Parathyroid adenoma (tissue), 2 donors: ENCODE measurements at regions not wholly inside any gene's neighbourhood (a gene's known extent, or its start where the extent isn't known, plus 50 kb on each side); places are given as distances from the start of the nearest gene placed in this dataset.

Experiments used
- H2AFZ ChIP-seq: fragments of 300-600 bp; sonication (generic); one replicate; pipeline ENCODE4 v1.7.0; 2017; ENCODE audit warnings: antibody characterized with exemption, mild to moderate bottlenecking
- H3K27ac ChIP-seq: fragments of 300-600 bp; sonication (generic); one replicate; pipeline ENCODE4 v1.7.0; 2017
- H3K27me3 ChIP-seq: fragments of 300-600 bp; sonication (generic); one replicate; pipeline ENCODE4 v1.7.0; 2017; ENCODE audit warnings: low read length; ENCODE audit not compliant: control insufficient read depth, insufficient read depth
- H3K36me3 ChIP-seq: fragments of 300-600 bp; sonication (generic); one replicate; pipeline ENCODE4 v1.7.0; 2017; ENCODE audit warnings: low read length; ENCODE audit not compliant: control insufficient read depth, insufficient read depth
- H3K4me1 ChIP-seq: fragments of 300-600 bp; sonication (generic); one replicate; pipeline ENCODE4 v1.7.0; 2017; ENCODE audit warnings: control low read depth
- H3K4me2 ChIP-seq: fragments of 300-600 bp; sonication (generic); one replicate; pipeline ENCODE4 v1.7.0; 2017; ENCODE audit warnings: low read length
- H3K4me3 ChIP-seq: fragments of 300-600 bp; sonication (generic); one replicate; pipeline ENCODE4 v1.7.0; 2017; ENCODE audit warnings: low read depth, low read length
- H3K79me2 ChIP-seq: fragments of 300-600 bp; sonication (generic); one replicate; pipeline ENCODE4 v1.7.0; 2017; ENCODE audit warnings: control low read depth
- H3K9ac ChIP-seq: fragments of 300-600 bp; sonication (generic); one replicate; pipeline ENCODE4 v1.7.0; 2017; ENCODE audit warnings: mild to moderate bottlenecking
- H3K9me3 ChIP-seq: fragments of 300-600 bp; sonication (generic); one replicate; pipeline ENCODE4 v1.7.0; 2017; ENCODE audit warnings: low read length; ENCODE audit not compliant: control insufficient read depth
- TF ChIP-seq, protein P1 (sequence below): fragments of 300-600 bp; sonication (generic); IDR thresholded peaks from one replicate; pipeline ENCODE4 v1.7.0; 2017; ENCODE audit warnings: antibody characterized with exemption, mild to moderate bottlenecking
- donor health status: primary hyperparathyroidism.

DNA sequence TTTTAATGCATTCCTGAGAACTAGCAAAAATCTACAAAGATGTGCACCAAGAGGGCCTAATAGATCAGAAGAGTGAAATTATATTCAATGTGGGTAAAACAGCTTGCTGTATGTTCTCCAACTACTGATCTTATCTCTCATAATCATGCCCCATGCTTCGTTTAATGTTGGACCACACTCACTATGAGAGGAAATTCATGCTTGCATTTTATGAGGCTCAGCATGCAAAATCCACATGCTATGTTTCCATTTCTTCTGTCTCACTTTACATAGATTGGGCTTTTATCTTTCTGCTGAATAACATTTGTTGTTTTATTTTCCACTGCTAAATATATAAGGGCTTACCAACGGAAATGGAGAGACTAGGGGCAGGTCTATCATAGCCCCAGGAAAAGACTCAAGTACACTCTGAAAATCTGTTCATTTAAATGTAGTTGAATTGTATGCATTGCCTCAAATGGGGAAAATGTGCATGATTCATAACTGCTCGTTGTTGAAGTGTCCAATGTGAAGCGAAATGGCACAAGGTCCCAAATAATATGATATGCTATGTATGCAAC is 474.2 kb downstream of the EFNA5 start:
- no peaks in the 10 kb centered on the region for H3K79me2 ChIP-seq
- H2AFZ ChIP-seq, result no peak overlapping the region
- no peaks in the 10 kb centered on the region for H3K27me3 ChIP-seq
- H3K36me3 ChIP-seq, result no peaks in the 10 kb centered on the region
- H3K9me3 ChIP-seq, result no peaks in the 10 kb centered on the region
- no peaks in the 10 kb centered on the region for H3K4me1 ChIP-seq
- H3K27ac ChIP-seq, result no peak overlapping the region
- no peak overlapping the region for H3K4me3 ChIP-seq
- no peak overlapping the region for H3K4me2 ChIP-seq
- TF ChIP-seq, protein P1, sequence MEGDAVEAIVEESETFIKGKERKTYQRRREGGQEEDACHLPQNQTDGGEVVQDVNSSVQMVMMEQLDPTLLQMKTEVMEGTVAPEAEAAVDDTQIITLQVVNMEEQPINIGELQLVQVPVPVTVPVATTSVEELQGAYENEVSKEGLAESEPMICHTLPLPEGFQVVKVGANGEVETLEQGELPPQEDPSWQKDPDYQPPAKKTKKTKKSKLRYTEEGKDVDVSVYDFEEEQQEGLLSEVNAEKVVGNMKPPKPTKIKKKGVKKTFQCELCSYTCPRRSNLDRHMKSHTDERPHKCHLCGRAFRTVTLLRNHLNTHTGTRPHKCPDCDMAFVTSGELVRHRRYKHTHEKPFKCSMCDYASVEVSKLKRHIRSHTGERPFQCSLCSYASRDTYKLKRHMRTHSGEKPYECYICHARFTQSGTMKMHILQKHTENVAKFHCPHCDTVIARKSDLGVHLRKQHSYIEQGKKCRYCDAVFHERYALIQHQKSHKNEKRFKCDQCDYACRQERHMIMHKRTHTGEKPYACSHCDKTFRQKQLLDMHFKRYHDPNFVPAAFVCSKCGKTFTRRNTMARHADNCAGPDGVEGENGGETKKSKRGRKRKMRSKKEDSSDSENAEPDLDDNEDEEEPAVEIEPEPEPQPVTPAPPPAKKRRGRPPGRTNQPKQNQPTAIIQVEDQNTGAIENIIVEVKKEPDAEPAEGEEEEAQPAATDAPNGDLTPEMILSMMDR, result no peak
- no peak overlapping the region for H3K9ac ChIP-seq

DNA sequence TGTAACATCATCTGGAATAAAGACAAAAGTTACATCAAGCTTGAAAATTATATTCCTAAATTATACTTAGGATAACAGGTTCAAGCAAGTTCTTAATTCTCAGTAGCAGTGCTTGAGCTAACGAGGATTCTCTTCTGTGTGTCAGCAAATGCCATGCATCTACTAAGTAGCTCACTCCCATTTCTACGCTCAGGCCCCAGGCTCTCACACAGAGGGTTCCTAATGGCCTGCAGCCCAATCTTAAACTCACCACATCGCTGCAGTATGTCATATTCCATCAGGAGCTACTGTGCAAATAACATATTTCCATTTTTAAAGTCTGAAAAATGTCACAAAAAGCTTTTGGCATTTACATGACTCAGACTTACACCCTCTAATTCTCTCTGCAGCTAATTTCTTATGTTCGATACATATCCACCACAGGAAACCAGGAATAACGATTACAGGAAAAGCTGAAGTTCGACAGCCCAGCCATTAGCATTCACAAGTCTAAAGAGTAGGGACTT is 474.8 kb downstream of the EFNA5 start:
- H3K9ac ChIP-seq, result no peak overlapping the region
- no peaks in the 10 kb centered on the region for H3K36me3 ChIP-seq
- TF ChIP-seq, protein P1, result no peak

DNA sequence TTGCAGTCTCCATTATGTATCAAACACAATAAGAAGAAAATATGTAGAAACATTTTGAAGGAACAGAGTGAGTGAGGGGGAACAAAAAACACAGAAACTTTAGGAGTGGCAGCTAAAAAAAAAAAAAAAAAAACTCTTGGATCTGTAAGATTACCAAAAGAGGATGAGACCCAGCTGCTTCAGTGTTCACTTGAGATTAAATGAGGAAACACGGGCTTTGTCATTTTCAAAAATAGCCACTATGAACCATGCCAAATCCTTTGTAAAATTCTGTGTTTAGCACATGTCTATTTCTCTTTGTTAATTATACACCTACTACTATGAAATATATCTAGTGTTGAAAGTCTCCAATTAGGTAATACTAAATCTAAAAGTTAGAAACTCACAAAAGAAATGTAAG is 485.9 kb downstream of the EFNA5 start:
- H3K36me3 ChIP-seq, result no peaks in the 10 kb centered on the region
- H3K79me2 ChIP-seq, result no peaks in the 10 kb centered on the region
- no peaks in the 10 kb centered on the region for H3K4me1 ChIP-seq
- no peak overlapping the region for H3K4me3 ChIP-seq
- TF ChIP-seq, protein P1, result no peak
- H3K27me3 ChIP-seq, result no peaks in the 10 kb centered on the region
- no peak overlapping the region for H3K9ac ChIP-seq
- no peak overlapping the region for H3K4me2 ChIP-seq
- no peaks in the 10 kb centered on the region for H3K9me3 ChIP-seq
- H3K27ac ChIP-seq, result no peak overlapping the region
- no peak overlapping the region for H2AFZ ChIP-seq

More for the DNA sequence above, 474.8 kb downstream of the EFNA5 start:
- Histone ChIP-seq H3K4me3 (no peak overlapping the region), H3K4me2 (no peak overlapping the region), H3K4me1 (no peaks in the 10 kb centered on the region), H3K9me3 (no peaks in the 10 kb centered on the region), H3K79me2 (no peaks in the 10 kb centered on the region), H2AFZ (no peak overlapping the region), H3K27me3 (no peaks in the 10 kb centered on the region), H3K27ac (no peak overlapping the region)

DNA sequence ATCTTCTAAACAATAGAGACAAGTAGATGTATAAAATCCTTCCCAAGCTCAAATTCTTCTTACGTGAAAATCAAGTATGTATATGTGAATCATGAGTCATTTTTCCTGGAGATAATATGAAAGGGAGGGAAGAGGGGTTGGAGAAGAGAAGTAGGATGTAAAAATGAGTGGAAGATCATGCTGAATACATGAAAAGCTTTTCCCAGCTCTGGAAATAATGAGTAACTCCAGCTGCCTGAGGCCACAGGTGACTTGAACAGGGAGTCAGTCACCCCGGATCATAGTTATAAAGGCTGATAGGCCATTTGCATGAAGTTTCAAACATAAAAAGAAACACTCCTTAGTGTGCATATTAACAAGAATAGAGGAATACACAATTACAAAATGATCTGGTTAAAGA is 486.7 kb downstream of the EFNA5 start:
- no peaks in the 10 kb centered on the region for H3K36me3 ChIP-seq
- no peak overlapping the region for H3K4me3 ChIP-seq
- no peak overlapping the region for H3K4me2 ChIP-seq
- no peak overlapping the region for H2AFZ ChIP-seq
- no peaks in the 10 kb centered on the region for H3K9me3 ChIP-seq
- H3K9ac ChIP-seq, result no peak overlapping the region
- H3K27me3 ChIP-seq, result no peaks in the 10 kb centered on the region
- no peaks in the 10 kb centered on the region for H3K79me2 ChIP-seq
- TF ChIP-seq, protein P1, result no peak
- no peaks in the 10 kb centered on the region for H3K4me1 ChIP-seq
- no peak overlapping the region for H3K27ac ChIP-seq

DNA sequence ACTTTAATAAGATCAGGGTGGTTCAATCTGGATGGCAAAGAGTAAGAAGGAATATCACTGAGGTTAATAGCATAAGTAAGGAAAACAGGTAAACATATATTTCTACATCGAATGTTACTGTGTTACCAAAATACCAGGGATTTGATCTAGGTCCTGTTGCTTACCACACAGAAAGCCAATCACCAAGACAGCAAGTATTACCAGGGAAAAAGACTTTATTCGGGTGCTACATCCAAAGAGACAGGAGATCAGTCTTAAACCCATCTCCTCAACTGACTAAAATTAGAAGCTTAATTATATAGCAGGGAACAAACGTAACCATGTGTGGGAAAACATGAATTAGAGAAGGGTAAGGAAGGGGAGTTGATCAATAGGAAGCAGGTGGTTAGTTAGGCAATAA is 500.1 kb downstream of the EFNA5 start:
- no peaks in the 10 kb centered on the region for H3K36me3 ChIP-seq
- no peaks in the 10 kb centered on the region for H3K4me1 ChIP-seq
- no peak overlapping the region for H3K4me2 ChIP-seq
- H3K27ac ChIP-seq, result no peak overlapping the region
- no peaks in the 10 kb centered on the region for H3K9me3 ChIP-seq
- H3K4me3 ChIP-seq, result no peak overlapping the region
- no peaks in the 10 kb centered on the region for H3K79me2 ChIP-seq
- H2AFZ ChIP-seq, result no peak overlapping the region
- H3K27me3 ChIP-seq, result no peaks in the 10 kb centered on the region
- TF ChIP-seq, protein P1, result no peak
- no peak overlapping the region for H3K9ac ChIP-seq
